ENCODE measurements at regions not wholly inside any gene's neighbourhood (a gene's known extent, or its start where the extent isn't known, plus 50 kb on each side); places are given as distances from the start of the nearest gene placed in this dataset.

GRCh38 chr7:46244757-46245156, 323.7 kb upstream of the IGFBP3 start:
- Mint-ChIP-seq H3K4me3 (ENCODE audit: low read depth, unreplicated experiment) (no peak overlapping the region), H3K4me1 (ENCODE audit: low read depth, unreplicated experiment) (peaks cover 8% of the 10 kb centered on the region), H3K27me3 (ENCODE audit: unreplicated experiment) (no peaks in the 10 kb centered on the region), H3K27ac (ENCODE audit: unreplicated experiment) (no peak overlapping the region), H3K36me3 (ENCODE audit: insufficient read depth, unreplicated experiment) (no peaks in the 10 kb centered on the region), H3K9me3 (ENCODE audit: low read depth, unreplicated experiment) (no peaks in the 10 kb centered on the region)
- TF ChIP-seq, protein P1, sequence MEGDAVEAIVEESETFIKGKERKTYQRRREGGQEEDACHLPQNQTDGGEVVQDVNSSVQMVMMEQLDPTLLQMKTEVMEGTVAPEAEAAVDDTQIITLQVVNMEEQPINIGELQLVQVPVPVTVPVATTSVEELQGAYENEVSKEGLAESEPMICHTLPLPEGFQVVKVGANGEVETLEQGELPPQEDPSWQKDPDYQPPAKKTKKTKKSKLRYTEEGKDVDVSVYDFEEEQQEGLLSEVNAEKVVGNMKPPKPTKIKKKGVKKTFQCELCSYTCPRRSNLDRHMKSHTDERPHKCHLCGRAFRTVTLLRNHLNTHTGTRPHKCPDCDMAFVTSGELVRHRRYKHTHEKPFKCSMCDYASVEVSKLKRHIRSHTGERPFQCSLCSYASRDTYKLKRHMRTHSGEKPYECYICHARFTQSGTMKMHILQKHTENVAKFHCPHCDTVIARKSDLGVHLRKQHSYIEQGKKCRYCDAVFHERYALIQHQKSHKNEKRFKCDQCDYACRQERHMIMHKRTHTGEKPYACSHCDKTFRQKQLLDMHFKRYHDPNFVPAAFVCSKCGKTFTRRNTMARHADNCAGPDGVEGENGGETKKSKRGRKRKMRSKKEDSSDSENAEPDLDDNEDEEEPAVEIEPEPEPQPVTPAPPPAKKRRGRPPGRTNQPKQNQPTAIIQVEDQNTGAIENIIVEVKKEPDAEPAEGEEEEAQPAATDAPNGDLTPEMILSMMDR (IDR thresholded peaks at IDR 0.05; ENCODE audit: unreplicated experiment), result no peak
- CTCF ChIA-PET, result interaction anchor here (1.2 kb wide), 1 partner anchor 13 kb away, joined by 6 read pairs; no protein-coding TSS in a partner anchor
- no TSS peak for BruUV-seq (replicated peaks)
- intact Hi-C loops (cut with micrococcal nuclease; ENCODE audit: unreplicated experiment), result no loop called here
- DNase-seq, result no peak

DNA sequence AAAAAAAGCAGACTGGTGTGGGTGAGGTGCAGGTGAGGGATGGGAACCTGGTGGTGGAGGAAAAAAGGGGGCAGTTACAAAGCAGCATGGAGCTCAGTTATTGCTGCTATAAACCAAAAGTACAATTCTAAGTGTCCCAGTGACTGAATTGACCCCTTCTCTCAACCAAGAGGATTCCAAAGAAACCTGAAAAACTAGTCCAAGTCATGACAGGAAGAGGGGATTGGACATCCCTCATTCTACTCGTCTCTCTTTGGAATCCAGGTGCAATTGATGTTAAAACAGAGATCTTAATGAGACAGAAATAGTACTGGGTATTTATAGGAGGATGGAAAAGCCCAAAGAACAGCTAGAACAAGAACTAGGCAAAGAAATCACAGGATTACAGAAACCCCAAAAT, 322.3 kb upstream of the IGFBP3 start:
- intact Hi-C loops (cut with micrococcal nuclease; ENCODE audit: unreplicated experiment), result no loop called here
- no peak overlapping the region for H3K4me3 Mint-ChIP-seq (ENCODE audit: low read depth, unreplicated experiment)
- no peak overlapping the region for H3K27ac Mint-ChIP-seq (ENCODE audit: unreplicated experiment)
- DNase-seq, result no peak
- H3K4me1 Mint-ChIP-seq (ENCODE audit: low read depth, unreplicated experiment), result peaks cover 8% of the 10 kb centered on the region
- TF ChIP-seq, protein P1 (IDR thresholded peaks at IDR 0.05; ENCODE audit: unreplicated experiment), result no peak
- CTCF ChIA-PET, result interaction anchor here (0.6 kb wide), 1 partner anchor 1520 kb away, joined by 3 read pairs; no protein-coding TSS in a partner anchor
- no peaks in the 10 kb centered on the region for H3K27me3 Mint-ChIP-seq (ENCODE audit: unreplicated experiment)
- H3K9me3 Mint-ChIP-seq (ENCODE audit: low read depth, unreplicated experiment), result no peaks in the 10 kb centered on the region
- BruUV-seq (replicated peaks), result no TSS peak
- H3K36me3 Mint-ChIP-seq (ENCODE audit: insufficient read depth, unreplicated experiment), result no peaks in the 10 kb centered on the region

DNA sequence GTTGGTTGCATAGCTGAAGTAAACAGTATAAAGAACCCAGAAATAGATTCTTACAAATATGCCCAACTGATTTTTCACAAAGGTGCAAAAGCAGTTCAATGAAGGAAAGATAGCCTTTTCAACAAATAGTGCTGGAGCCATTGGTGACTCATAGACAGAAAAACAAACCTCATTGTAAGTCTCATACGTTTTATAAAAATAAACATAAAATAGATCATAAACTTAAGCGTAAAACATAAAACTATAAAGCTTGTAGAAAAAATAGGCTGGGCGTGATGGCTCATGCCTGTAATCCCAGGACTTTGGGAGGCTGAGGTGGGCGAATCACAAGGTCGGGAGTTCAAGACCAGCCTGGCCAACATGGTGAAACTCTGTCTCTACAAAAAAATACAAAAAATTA, 318.8 kb upstream of the IGFBP3 start:
- Mint-ChIP-seq H3K36me3 (ENCODE audit: insufficient read depth, unreplicated experiment) (no peaks in the 10 kb centered on the region), H3K9me3 (ENCODE audit: low read depth, unreplicated experiment) (no peaks in the 10 kb centered on the region), H3K27ac (ENCODE audit: unreplicated experiment) (no peak overlapping the region), H3K4me1 (ENCODE audit: low read depth, unreplicated experiment) (peaks cover 8% of the 10 kb centered on the region), H3K4me3 (ENCODE audit: low read depth, unreplicated experiment) (no peak overlapping the region), H3K27me3 (ENCODE audit: unreplicated experiment) (no peaks in the 10 kb centered on the region)
- no peak for DNase-seq
- TF ChIP-seq, protein P1 (IDR thresholded peaks at IDR 0.05; ENCODE audit: unreplicated experiment), result no peak
- CTCF ChIA-PET, result interaction anchor here (1.3 kb wide), 1 partner anchor 317 kb away, joined by 4 read pairs; no protein-coding TSS in a partner anchor
- no TSS peak for BruUV-seq (replicated peaks)
- intact Hi-C loops (cut with micrococcal nuclease; ENCODE audit: unreplicated experiment), result no loop called here

DNA sequence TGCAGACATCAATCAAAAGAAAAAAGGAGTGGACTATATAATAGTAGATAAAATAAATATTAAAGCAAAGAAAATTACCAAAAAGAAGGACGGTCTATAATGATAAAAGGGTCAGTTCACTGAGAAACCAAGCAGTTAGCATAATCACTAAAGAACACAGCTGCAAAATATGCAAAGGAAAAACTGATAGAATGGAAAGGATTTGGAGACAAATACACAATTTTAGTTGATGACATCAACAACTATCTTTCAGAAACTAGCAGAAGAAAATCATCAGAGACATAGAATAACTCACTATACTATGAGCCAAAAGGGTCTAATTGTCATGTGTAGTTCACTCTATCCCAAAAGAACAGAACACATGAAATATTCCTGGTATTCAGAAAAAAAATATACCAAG, 316.4 kb upstream of the IGFBP3 start:
- BruUV-seq (replicated peaks), result no TSS peak
- H3K27me3 Mint-ChIP-seq (ENCODE audit: unreplicated experiment), result no peaks in the 10 kb centered on the region
- DNase-seq, result no peak
- no peaks in the 10 kb centered on the region for H3K9me3 Mint-ChIP-seq (ENCODE audit: low read depth, unreplicated experiment)
- no peak overlapping the region for H3K27ac Mint-ChIP-seq (ENCODE audit: unreplicated experiment)
- intact Hi-C loops (cut with micrococcal nuclease; ENCODE audit: unreplicated experiment), result no loop called here
- H3K4me1 Mint-ChIP-seq (ENCODE audit: low read depth, unreplicated experiment), result no peaks in the 10 kb centered on the region
- CTCF ChIA-PET, result no interaction called here
- TF ChIP-seq, protein P1 (IDR thresholded peaks at IDR 0.05; ENCODE audit: unreplicated experiment), result no peak
- no peaks in the 10 kb centered on the region for H3K36me3 Mint-ChIP-seq (ENCODE audit: insufficient read depth, unreplicated experiment)
- H3K4me3 Mint-ChIP-seq (ENCODE audit: low read depth, unreplicated experiment), result no peak overlapping the region

Measured in Calu3 (cell line).